Endodermal cell (in vitro differentiated cells): ENCODE measurements at regions not wholly inside any gene's neighbourhood (a gene's known extent, or its start where the extent isn't known, plus 50 kb on each side); places are given as distances from the start of the nearest gene placed in this dataset.

Experiments
- DNase-seq: peaks from one replicate; pipeline ENCODE4 v3.0.0-alpha.2; 2017
- H3K27ac ChIP-seq: 2 replicates; pipeline ENCODE4 v1.5.1; 2013; ENCODE audit warnings: mild to moderate bottlenecking, low read depth, low read length, moderate library complexity
- H3K27me3 ChIP-seq: 2 replicates; pipeline ENCODE4 v1.6.1; 2013; ENCODE audit warnings: mild to moderate bottlenecking, low read length, moderate library complexity; ENCODE audit not compliant: insufficient read depth, control insufficient read depth, poor library complexity, severe bottlenecking
- H3K36me3 ChIP-seq: 2 replicates; pipeline ENCODE4 v1.7.0; 2013; ENCODE audit warnings: mild to moderate bottlenecking, low read length, moderate library complexity; ENCODE audit not compliant: control insufficient read depth, insufficient read depth
- H3K4me1 ChIP-seq: one replicate; pipeline ENCODE4 v1.7.0; 2013; ENCODE audit warnings: low read length; ENCODE audit not compliant: control insufficient read depth, insufficient read depth
- H3K4me3 ChIP-seq: 2 replicates; pipeline ENCODE4 v1.5.1; 2013; ENCODE audit warnings: mild to moderate bottlenecking, low read length, moderate library complexity
- H3K9ac ChIP-seq: 2 replicates; pipeline ENCODE4 v1.6.1; 2013; ENCODE audit warnings: mild to moderate bottlenecking, low read length, moderate library complexity; ENCODE audit not compliant: poor library complexity, severe bottlenecking; ENCODE audit errors: extremely low read depth
- H3K9me3 ChIP-seq: 2 replicates; pipeline ENCODE4 v1.6.1; 2013; ENCODE audit warnings: mild to moderate bottlenecking, low read length, moderate library complexity; ENCODE audit not compliant: control insufficient read depth
- H3K27ac Mint-ChIP-seq: 2 replicates; pipeline ENCODE4 v1.8.0; 2020; ENCODE audit warnings: mixed read lengths
- H3K27me3 Mint-ChIP-seq: 2 replicates; pipeline ENCODE4 v1.8.0; 2021; ENCODE audit warnings: mild to moderate bottlenecking, mixed read lengths; ENCODE audit not compliant: insufficient read depth
- H3K36me3 Mint-ChIP-seq: 2 replicates; pipeline ENCODE4 v1.8.0; 2020; ENCODE audit warnings: low read depth, mixed read lengths
- H3K4me1 Mint-ChIP-seq: 2 replicates; pipeline ENCODE4 v1.8.0; 2020; ENCODE audit warnings: mixed read lengths
- H3K4me3 Mint-ChIP-seq: 2 replicates; pipeline ENCODE4 v1.8.0; 2020; ENCODE audit warnings: mild to moderate bottlenecking, moderate library complexity, mixed read lengths
- H3K9me3 Mint-ChIP-seq: 2 replicates; pipeline ENCODE4 v1.8.0; 2020; ENCODE audit warnings: mild to moderate bottlenecking, mixed read lengths
- WGBS, 2 experiments: methylation state at CpG; one replicate each; pipeline versions ENCODE4 v1.1.5 to v1.1.7; 2013; ENCODE audit warnings: missing lambda C conversion rate in 2 of 2, mixed read lengths in 1 of 2; ENCODE audit not compliant: insufficient coverage in 1 of 2, insufficient read length in 1 of 2; 5-methylcytosine and 5-hydroxymethylcytosine counted together
- TF ChIP-seq, protein P1 (sequence below): fragments of 200-600 bp; sonication (generic); conservative IDR thresholded peaks from 2 replicates; pipeline ENCODE4 v1.5.0; 2021; ENCODE audit warnings: antibody characterized with exemption, mild to moderate bottlenecking

DNA sequence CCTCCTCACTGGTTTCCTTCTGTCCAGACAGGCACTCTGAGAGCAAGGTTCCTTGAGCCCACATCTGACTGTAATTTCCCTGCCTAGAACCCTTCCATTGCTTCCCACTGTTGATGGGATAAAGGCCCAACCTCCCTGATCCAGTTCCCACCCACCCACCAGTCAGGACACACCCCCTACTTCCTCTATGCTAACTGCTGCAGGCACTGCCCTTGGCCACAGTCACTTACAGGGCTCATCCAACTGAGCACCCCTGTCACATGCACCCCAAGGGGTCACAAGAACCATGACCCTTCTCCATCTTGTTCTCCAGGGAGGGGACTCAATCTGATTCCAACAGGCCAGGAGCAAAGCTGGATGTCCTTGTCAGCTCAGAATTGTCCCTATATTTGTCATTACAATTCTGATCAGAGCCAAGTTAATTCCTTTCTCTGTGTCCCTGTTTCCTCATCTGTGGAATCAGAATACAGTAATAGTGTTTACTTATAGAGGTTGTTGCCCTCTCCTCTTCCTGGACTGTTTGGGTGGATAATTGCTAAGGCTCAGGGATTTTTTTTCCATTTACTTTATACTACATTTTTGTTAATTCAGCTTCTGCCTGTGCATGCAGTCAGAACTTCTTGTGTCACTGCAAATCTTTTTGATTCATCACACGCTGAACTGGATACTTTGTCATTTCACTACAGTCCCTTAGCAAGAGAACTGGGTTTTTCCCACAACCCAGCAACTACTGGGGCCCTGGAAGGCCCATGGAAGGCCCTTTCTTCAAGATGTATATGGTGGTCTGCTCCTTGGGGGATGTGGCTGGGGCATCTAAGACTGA lies 105.6 kb upstream of the MAMLD1 start:
- no peaks in the 10 kb centered on the region for H3K4me1 ChIP-seq
- H3K9ac ChIP-seq = no peak overlapping the region
- Mint-ChIP-seq H3K36me3 (no peaks in the 10 kb centered on the region), H3K27me3 (no peaks in the 10 kb centered on the region), H3K4me1 (peaks cover under 1% of the 10 kb centered on the region), H3K9me3 (peaks cover 83% of the 10 kb centered on the region), H3K27ac (no peak overlapping the region), H3K4me3 (no peak overlapping the region)
- no peaks in the 10 kb centered on the region for H3K9me3 ChIP-seq
- H3K36me3 ChIP-seq = no peaks in the 10 kb centered on the region
- no peaks in the 10 kb centered on the region for H3K27me3 ChIP-seq
- no peak overlapping the region for H3K4me3 ChIP-seq
- whole genome bisulfite sequencing, 2 experiments = 86% methylated on average over 1 of the region's 1 CpG; no CpG with 5 or more reads in 1 of the 2 experiments
- DNase-seq = peak; percentile 49
- TF ChIP-seq, protein P1, sequence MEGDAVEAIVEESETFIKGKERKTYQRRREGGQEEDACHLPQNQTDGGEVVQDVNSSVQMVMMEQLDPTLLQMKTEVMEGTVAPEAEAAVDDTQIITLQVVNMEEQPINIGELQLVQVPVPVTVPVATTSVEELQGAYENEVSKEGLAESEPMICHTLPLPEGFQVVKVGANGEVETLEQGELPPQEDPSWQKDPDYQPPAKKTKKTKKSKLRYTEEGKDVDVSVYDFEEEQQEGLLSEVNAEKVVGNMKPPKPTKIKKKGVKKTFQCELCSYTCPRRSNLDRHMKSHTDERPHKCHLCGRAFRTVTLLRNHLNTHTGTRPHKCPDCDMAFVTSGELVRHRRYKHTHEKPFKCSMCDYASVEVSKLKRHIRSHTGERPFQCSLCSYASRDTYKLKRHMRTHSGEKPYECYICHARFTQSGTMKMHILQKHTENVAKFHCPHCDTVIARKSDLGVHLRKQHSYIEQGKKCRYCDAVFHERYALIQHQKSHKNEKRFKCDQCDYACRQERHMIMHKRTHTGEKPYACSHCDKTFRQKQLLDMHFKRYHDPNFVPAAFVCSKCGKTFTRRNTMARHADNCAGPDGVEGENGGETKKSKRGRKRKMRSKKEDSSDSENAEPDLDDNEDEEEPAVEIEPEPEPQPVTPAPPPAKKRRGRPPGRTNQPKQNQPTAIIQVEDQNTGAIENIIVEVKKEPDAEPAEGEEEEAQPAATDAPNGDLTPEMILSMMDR = no peak
- H3K27ac ChIP-seq = no peak overlapping the region

DNA sequence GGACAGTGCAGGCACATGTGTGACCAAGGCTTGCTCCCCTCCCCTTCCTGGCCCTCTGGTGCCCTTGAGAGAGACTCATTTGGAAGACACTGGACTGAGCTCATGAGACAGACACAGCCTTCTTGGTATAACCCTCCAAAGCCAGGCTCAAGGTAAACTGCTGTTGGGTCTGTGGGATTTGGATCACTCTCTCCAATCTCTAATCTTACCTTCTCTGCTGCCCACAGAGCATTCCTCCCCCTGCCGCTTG lies 105.0 kb upstream of the MAMLD1 start:
- Mint-ChIP-seq H3K4me1 (peaks cover 5% of the 10 kb centered on the region), H3K4me3 (no peak overlapping the region), H3K27me3 (no peaks in the 10 kb centered on the region), H3K9me3 (peaks cover 83% of the 10 kb centered on the region), H3K27ac (no peak overlapping the region), H3K36me3 (no peaks in the 10 kb centered on the region)
- TF ChIP-seq, protein P1 = no peak
- Histone ChIP-seq H3K9ac (no peak overlapping the region), H3K4me1 (no peaks in the 10 kb centered on the region), H3K27me3 (no peaks in the 10 kb centered on the region), H3K27ac (no peak overlapping the region), H3K9me3 (no peaks in the 10 kb centered on the region), H3K4me3 (no peak overlapping the region), H3K36me3 (no peaks in the 10 kb centered on the region)
- DNase-seq = no peak
- 81% methylated on average over 1 of the region's 1 CpG; no CpG with 5 or more reads in 1 of the 2 experiments for WGBS, 2 experiments

DNA sequence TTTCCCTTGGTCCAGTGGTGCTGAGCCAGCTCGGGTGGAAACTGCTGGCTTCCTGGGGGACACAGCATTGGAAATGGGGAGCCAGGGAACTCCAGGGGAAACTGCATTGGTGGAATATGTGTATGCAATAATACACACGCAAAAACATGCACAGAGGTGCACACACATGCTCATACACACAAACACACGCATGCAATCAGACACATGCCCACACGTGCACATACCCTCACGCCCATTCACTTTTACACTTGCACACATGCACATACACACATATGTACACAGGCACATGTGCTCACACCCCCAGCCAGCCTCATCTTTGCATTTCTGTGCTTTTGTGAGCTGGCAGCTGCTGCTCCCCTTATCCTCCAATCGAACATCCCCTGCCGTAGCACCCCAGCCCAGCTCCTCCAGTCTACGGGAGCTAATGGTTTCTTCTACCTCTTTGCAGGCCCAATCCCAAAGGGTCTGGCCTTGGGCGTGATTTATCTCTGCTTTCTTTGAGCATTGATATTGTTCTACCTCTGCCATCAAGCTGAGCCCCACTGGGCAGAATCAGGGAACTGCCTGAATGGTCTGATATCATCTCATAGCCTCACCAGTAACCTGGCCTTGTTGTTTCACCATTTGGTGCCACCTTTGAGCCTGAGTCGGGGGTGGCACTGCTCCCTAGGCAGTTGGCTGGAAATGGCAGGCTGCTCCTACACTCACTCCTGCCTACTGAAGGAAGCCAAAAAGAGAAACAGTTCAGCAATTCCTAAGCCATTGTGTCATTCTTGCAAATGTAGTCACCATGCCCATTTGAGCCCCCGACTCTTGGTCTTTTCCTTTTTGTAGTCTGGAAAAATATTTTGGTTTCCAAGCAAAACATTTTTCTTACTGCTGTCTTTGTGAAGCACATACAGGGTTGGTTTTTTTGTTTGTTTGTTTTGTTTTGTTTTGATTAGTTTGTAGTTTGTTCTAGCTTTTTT lies 104.4 kb upstream of the MAMLD1 start:
- peaks cover 77% of the 10 kb centered on the region for H3K9me3 Mint-ChIP-seq

More for the DNA sequence above, 104.4 kb upstream of the MAMLD1 start:
- Histone ChIP-seq H3K4me1 (no peaks in the 10 kb centered on the region), H3K9me3 (no peaks in the 10 kb centered on the region), H3K36me3 (no peaks in the 10 kb centered on the region), H3K27me3 (no peaks in the 10 kb centered on the region), H3K27ac (no peak overlapping the region), H3K4me3 (no peak overlapping the region), H3K9ac (no peak overlapping the region)
- WGBS, 2 experiments = 95 to 100% methylated on average over 3 to 10 of the region's 11 CpGs
- TF ChIP-seq, protein P1 = no peak
- peak; percentile 29 for DNase-seq
- H3K27ac Mint-ChIP-seq = no peak overlapping the region
- no peaks in the 10 kb centered on the region for H3K27me3 Mint-ChIP-seq
- no peak overlapping the region for H3K4me3 Mint-ChIP-seq
- H3K4me1 Mint-ChIP-seq = peaks cover 5% of the 10 kb centered on the region
- no peaks in the 10 kb centered on the region for H3K36me3 Mint-ChIP-seq
